ENCODE measurements at regions not wholly inside any gene's neighbourhood (a gene's known extent, or its start where the extent isn't known, plus 50 kb on each side); places are given as distances from the start of the nearest gene placed in this dataset.

GRCh38 chr6:23927935-23928334 is 198.1 kb upstream of the NRSN1 start:
- TF ChIP-seq POLR2AphosphoS5 (IDR thresholded peaks at IDR 0.05) (no peak), CTCF (IDR thresholded peaks at IDR 0.05) (no peak), EP300 (IDR thresholded peaks at IDR 0.05) (no peak), POLR2A (IDR thresholded peaks at IDR 0.05) (no peak)

Data from sigmoid colon (tissue), 4 donors.